Tibial nerve (tissue), 3 donors: ENCODE measurements at regions not wholly inside any gene's neighbourhood (a gene's known extent, or its start where the extent isn't known, plus 50 kb on each side); places are given as distances from the start of the nearest gene placed in this dataset.

Source experiments
- CTCF ChIP-seq, 5 experiments: fragments of 200-600 bp in 3 of 5; fragments of 450-650 bp in 2 of 5; sonication (generic) in 3 of 5; IDR thresholded peaks; one replicate each; pipeline ENCODE4 v1.5.1; 2016 to 2019; ENCODE audit warnings: antibody characterized with exemption in 5 of 5, mild to moderate bottlenecking in 3 of 5, moderate library complexity in 2 of 5
- POLR2A ChIP-seq, 2 donors: fragments of 450-650 bp; IDR thresholded peaks; one replicate each; pipeline ENCODE4 v1.6.1; 2017; ENCODE audit warnings: antibody characterized with exemption in 2 of 2, mild to moderate bottlenecking in 2 of 2, moderate library complexity in 2 of 2

- TF ChIP-seq POLR2A (IDR thresholded peaks at IDR 0.05) (no peak), CTCF (IDR thresholded peaks at IDR 0.05) (no peak)
Observed at GRCh38 chr6:9537381-9537780, 877.5 kb downstream of the TFAP2A start.
